AG08396 (cell line): ENCODE measurements at regions not wholly inside any gene's neighbourhood (a gene's known extent, or its start where the extent isn't known, plus 50 kb on each side); places are given as distances from the start of the nearest gene placed in this dataset.
"Not testable (repeated sequence)": the region's sequence is repeated elsewhere in the genome, so short reads cannot be mapped to it uniquely, and the experiment has no call there.

ENCODE experiments used
- DNase-seq: peaks from one replicate; pipeline ENCODE4 v3.0.0; 2012; ENCODE audit warnings: low spot score, mixed read lengths

DNA sequence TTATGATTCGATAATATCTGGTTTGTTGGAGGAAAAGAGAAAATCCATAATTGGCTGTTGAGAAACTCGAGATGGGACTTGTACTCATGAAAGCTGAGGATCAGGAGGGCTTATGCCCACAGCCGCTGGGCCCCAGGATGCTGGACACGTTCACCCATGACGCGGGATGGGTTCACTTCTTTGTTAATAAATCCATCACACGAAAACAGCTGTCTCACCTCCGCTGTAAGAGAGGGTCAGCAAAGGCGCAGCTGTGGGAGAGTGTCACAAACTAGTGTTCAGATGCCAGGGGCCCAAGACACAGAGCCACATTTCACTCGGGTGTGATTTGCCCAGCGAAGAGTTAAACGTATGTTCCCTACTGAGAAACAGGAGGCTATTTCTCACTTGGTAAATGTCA, 315.1 kb downstream of the THBS2 start:
- no peak for DNase-seq

DNA sequence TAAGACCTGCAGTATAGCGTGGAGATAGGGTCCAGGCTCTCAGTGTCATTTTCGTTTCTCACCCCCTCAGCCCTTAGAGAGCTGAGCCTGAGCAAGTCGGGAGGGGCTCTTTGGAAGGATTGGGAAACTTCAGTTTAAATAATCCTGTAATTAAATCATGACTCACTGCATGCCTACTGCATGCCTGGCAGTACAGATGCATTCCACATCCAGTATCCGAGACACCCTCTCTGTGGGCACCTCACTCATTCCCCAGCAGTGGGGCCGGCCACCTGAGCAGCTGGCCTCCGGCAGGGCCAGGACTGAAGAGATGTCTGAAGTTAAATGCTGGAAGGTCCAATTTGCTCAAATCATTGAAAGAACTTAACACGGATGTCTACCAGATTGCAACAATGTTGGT, 316.6 kb downstream of the THBS2 start:
- DNase-seq: peak; percentile 61

DNA sequence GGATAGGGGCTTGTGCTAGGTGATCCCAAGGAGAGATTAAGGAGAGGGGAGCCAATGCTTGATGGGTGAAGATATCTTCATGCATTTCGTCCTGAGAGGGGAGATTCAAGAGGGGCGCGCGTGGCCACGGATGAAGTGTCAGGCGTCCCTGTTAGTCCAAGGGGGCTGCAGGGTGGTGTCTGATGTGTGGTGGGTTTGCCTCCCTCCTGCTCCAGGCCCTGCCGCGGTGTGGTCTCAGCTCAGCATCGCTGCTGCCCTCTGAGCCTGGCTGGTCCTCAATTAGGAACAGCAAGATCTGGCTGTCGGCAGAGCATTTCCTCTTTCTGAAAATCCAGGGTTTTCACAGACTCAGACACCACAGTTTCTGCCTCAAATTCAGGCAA, 318.0 kb downstream of the THBS2 start:
- no peak for DNase-seq

- no peak for DNase-seq
Observed at GRCh38 chr6:168934660-168935627, 318.7 kb downstream of the THBS2 start.

GRCh38 chr6:168932171-168932570, 321.5 kb downstream of the THBS2 start:
- not testable (repeated sequence) for DNase-seq

- not testable (repeated sequence) for DNase-seq
Observed at GRCh38 chr6:168931072-168931471, 322.6 kb downstream of the THBS2 start.

DNA sequence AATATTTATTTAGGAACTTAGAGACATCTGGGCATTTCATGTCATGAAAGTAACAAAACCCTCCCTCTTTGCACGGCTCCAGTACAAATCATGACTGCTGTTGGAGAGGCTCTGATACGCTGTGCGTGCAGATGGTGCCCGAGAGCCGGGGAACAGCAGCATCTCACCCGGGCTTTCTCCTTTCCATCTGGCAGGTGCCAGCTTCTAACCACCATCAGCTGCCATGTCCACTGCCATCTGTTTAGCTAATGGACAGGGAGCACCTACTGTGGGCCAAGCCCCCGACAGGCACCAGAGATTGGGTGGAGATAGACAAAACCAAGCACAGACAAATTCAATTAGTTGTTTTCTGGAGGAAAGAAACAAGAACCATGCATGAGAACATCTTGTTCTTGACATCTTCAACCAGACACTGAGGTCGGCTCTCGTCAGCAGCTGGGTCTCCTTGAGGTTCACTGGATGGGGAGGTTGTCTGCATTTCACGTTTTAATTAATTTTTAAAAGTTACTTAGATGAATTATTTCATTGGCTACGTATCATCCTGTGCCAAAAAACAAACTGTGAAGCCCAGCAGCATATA, 323.7 kb downstream of the THBS2 start:
- no peak for DNase-seq

- DNase-seq: no peak
Observed at GRCh38 chr6:168928012-168928411, 325.6 kb downstream of the THBS2 start.

GRCh38 chr6:168927026-168927425, 326.6 kb downstream of the THBS2 start:
- no peak for DNase-seq

- DNase-seq: no peak
Observed at GRCh38 chr6:168926306-168926705, 327.3 kb downstream of the THBS2 start.

DNA sequence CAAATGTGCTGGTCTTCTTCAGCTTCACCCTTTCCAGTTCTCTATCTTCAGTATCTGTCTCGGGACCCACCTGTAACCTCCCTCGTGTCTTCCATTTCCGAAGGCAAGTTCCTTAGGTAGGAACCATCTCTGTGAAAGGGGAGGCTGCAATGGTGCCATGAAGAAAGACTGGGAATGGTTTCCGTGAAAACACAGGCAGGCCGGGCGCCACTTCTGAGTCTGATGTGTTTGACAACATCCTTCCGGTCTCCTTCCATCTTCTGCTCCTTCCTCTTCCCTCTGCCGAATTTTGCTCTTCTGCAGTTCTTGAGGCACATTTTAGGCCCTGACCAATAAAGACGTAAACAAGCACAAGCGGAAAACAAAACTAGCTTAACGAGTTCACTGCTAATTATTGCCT, 328.0 kb downstream of the THBS2 start:
- DNase-seq: no peak

DNA sequence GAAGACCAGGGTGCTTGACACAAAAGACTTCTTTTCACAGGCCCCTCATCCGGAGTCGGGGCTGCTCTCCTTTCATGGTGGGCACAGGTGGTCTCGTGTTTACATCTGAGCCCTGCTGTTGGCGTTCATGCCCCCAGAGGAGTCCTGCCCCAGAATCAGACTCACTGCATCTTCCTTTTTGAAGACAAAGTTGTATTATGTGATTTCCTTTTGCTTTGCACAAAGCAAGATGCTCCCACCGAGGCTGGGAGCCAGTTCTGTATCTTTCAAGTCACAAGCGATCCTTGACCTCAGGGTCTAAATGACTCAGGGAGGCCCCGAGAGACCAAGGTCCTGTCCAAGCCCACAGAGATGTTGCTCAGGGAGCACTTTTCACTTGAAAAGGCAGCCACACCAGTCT, 330.5 kb downstream of the THBS2 start:
- no peak for DNase-seq

DNA sequence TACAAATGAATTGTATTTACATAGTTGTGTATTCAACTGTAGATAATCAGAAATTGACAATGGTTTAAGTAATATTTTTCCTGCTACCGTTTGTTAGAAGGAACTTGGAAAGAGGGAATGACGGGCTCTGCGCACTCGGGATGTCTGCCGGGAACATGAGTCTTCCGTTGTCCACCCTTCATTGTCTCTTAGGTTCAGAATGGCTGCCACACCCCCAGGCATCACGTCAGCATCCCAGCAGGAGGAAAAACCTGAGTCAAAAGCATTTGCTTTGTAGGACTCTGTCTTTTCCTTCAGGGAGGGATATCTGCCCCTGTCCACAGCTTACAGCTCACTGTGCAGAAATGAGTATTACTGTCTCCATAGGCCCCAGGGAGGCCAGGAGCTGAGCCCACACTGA, 331.2 kb downstream of the THBS2 start:
- DNase-seq: no peak

GRCh38 chr6:168920289-168920688, 333.4 kb downstream of the THBS2 start:
- DNase-seq: no peak

- no peak for DNase-seq
Observed at GRCh38 chr6:168919470-168920179, 334.0 kb downstream of the THBS2 start.

DNA sequence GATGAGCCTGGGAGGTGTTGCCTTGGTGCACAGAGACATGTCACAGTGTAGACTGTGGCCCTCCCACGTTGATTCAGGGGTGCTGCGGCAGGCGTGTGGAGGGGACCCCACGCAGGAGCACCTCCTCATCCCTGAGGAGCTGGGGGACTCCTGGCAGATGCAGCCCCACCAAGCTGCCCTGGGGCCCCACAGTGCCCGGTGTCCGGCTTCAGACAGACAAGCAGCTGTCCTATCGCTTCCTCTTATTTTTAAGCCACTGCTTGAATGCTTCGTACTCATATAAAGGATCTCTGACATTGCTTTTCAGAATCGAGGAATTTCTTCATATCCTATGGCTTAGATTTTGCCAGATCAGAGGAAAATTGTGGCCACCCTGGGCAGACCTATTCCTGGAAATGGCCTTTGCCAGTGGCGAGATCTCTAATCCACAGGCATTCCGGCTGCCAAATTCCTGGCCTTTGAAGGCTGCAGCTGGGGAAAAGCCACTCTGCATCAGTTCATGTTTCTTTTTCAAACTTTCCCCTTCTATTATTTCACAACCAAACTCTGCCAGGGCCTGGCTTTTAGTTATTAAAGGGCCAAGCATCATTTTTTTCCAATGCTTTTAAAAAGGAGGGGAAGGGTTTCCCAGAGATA, 337.0 kb downstream of the THBS2 start:
- DNase-seq: peak; percentile 33

DNA sequence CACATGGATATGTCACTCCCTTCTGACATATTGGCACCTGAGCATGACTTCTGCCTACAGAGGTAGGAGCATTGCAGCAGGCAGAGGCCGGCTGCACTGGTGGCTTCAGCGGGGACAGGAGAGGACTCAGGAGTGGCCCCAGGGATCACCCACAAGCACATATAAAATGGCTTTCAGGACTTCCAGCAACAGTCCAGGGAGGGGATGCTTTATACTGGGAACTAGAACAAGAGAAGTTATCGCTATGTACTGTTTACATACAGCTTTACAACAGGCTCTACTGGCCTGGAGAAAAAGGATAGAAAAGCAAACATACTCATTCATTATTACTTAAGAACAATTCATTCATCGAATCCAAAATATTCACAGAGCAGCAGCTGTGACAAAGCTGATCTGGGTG, 337.8 kb downstream of the THBS2 start:
- DNase-seq: no peak

GRCh38 chr6:168915242-168915641, 338.4 kb downstream of the THBS2 start:
- DNase-seq: no peak

GRCh38 chr6:168913866-168914469, 339.7 kb downstream of the THBS2 start:
- DNase-seq: no peak

DNA sequence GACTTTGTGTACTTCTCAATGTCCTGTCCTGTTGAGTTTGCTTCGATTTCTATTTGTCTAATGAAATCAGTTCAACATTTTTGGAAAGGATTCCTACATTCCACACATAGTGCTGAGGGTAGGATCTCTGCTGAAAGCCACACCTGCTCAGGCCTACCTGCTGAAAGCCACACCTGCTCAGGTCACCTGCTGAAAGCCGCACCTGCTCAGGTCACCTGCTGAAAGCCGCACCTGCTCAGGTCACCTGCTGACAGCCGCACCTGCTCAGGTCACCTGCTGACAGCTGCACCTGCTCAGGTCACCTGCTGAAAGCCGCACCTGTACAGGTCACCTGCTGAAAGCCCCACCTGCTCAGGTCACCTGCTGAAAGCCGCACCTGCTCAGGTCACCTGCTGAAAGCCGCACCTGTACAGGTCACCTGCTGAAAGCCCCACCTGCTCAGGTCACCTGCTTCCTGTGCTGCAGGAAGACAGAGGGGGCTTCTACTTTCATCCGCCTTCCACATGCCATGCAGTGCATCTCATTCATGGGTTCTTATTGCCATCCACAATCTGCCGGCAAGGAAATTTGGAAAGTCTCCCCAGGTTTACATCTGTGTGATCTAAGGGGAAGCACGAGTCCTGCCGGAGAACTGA, 340.3 kb downstream of the THBS2 start:
- DNase-seq: not testable (repeated sequence)

DNA sequence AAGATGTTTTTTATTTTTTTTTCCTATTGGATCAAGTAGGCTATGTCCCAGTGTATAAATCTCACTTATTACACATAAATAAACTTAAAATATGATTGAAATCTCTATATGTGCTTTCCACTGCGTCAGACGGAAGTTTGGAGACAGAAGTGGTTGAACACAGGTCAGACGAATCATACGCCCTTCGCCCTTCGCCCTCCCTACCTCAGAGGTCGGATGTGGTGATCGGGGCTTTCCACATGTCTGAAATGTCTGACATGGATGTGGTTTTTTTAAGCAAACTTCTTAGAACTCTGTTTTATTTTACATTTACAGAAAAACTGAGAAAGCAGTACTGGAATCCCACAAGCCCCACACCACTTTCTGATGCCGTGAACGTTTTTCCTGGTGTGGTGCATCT, 344.4 kb downstream of the THBS2 start:
- DNase-seq: no peak
